HG03097 (cell line): ENCODE measurements at regions not wholly inside any gene's neighbourhood (a gene's known extent, or its start where the extent isn't known, plus 50 kb on each side); places are given as distances from the start of the nearest gene placed in this dataset.

Experiments
- ATAC-seq: cut with Tn5 transposase; IDR thresholded peaks from one replicate; pipeline ENCODE4 v1.9.1; 2021; ENCODE audit not compliant: unreplicated experiment, low FRiP score

DNA sequence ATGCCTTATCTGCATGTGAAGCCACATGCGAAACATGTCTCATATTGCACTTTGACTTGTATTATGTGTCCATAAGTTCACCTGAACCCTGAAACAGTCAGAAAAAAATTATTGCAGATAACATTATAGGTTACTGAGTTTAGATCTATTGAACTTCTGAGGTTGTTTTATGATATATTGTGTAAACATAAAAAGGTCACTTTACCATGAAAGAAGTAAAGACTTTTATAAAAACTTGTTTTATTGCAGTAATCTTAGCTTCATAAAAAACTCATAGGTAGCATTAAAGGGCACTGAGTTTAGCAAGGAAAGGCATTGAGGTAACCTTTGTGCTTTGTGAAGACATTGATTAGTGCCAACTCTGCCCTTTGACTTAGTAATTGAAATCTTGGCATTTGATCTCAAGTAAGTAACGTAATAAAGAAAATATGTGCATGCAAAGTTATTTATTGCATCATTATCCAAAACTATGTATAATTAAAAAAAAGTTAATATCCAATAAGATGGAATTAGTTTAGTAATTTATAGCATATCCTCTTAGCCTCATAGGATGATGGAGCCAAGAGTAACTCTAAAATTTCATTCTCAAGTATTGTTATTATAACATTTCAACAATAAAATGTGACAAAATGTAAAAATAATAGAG lies 313.3 kb upstream of the ATP2B1 start:
- no peak for ATAC-seq

GRCh38 chr12:90020881-90021280 lies 312.2 kb upstream of the ATP2B1 start:
- ATAC-seq, result no peak

GRCh38 chr12:90020436-90020835 lies 311.8 kb upstream of the ATP2B1 start:
- ATAC-seq, result no peak

DNA sequence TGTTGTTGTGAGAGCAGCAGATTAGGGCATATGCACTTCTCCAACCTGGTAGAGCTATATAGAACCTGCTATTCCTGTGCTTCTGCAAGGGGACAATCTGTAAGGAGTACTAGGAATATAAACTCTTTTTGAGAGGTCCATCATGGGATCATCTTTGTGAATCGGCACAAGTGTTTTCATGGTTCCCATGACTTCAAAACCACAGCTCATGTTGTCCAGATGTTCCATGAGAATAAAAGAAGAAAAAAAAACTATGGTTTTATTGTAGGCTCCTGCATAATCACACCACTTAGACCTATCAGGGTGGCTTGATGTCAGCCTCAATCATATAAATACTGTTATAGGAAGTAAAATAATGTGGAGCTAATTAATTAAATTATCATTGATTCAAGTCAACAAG lies 311.4 kb upstream of the ATP2B1 start:
- ATAC-seq, result no peak

DNA sequence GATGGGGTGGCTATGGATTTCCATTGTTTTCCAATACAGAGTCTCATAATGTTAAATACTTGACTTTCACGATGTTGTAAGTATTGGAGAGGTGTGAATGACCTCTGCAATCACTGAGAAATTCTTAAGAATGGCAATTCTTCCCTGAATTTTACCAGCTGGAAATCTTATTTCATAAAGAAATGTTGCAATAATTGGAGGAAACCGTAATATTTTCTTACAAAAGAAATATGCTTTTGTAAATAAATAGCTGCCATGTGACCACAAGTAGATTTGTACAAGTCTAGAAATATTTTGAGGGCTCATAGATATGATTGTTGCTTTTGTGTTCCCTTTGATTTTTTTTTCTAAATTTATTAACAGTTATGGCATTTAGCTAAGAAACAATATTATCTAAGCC lies 308.7 kb upstream of the ATP2B1 start:
- ATAC-seq, result no peak

DNA sequence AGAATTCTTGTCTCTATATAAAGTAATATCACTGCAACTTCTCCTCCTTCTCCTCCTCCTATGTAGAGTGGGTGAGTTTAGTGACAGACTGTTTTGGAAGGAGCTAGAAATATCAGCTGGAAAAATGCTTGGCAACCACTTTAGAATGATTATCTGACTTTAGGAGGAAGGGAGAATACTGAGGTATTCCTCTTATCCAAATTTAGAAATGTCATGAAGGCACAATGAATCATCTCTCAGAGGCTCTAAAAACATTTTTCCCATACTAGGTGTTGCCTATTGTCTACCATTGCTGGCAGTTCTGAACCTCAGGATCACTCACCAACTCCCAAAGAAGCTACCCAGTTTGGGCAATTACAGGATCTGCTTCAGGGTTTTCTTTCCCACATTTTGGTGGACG lies 306.6 kb upstream of the ATP2B1 start:
- ATAC-seq, result no peak

DNA sequence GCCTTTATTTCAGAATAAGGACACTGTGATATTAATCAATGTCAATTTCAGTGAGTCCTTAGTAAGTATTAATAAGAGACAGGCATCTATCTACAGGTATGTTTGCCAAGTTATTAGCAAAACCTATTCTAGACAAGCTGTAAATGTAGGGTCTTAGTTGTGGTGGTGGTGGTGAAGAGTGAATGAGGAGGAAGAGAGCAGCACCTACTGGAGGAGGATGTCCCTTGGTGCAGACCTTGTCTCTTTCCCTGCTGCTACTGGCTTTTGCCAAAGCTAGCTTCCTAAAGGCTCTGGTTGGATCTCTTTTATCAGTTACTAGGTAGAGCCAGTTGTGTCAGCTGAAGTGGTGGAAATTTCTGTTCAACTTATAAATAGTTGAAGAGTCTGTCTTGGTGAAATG lies 304.8 kb upstream of the ATP2B1 start:
- ATAC-seq, result no peak

- ATAC-seq, result no peak
Observed at GRCh38 chr12:90010089-90010488, 301.5 kb upstream of the ATP2B1 start.

DNA sequence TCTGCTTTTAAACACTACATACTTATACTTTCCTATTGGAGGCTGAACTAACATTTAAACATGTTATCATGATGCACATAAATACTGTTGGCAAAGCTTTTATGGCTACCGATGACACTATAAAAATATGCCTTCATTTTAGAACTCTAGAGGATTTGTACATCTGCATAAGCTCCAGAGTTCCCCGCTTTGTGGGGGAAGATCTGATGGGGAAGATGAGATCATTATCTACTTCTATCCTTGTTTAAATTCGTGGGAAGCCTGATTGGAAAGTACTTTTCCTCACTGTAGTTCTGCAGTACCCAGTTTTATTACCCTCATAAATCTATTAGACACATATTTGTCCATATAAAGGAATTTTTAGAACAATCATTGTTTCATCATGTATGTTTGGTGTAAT lies 299.6 kb upstream of the ATP2B1 start:
- ATAC-seq, result no peak

- ATAC-seq, result no peak
Observed at GRCh38 chr12:90004319-90005074, 295.9 kb upstream of the ATP2B1 start.

- no peak for ATAC-seq
Observed at GRCh38 chr12:90003688-90004087, 295.1 kb upstream of the ATP2B1 start.

- no peak for ATAC-seq
Observed at GRCh38 chr12:90000721-90001120, 292.1 kb upstream of the ATP2B1 start.

GRCh38 chr12:89999699-90000505 lies 291.3 kb upstream of the ATP2B1 start:
- ATAC-seq, result no peak

DNA sequence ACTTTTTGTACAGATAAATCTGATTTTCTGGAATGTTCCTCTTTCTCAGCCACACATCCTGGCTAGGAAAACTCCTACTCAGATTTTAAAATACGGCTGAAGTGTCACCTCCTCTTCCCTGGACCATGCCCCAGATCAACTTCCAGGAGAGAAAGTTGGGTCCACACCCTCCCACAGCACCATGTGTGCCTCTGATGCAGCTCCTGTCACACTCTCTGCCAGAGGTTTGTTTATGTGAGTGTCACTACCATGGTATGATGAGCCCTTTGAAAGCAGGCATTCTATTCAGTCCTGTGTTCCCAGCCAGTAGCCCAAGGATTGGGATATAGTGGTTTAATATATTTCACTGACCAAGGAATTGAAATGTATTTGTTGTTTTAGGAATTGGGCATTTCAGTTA lies 287.2 kb upstream of the ATP2B1 start:
- ATAC-seq, result no peak

GRCh38 chr12:89994911-89995310 lies 286.3 kb upstream of the ATP2B1 start:
- no peak for ATAC-seq

GRCh38 chr12:89993632-89994031 lies 285.0 kb upstream of the ATP2B1 start:
- no peak for ATAC-seq

DNA sequence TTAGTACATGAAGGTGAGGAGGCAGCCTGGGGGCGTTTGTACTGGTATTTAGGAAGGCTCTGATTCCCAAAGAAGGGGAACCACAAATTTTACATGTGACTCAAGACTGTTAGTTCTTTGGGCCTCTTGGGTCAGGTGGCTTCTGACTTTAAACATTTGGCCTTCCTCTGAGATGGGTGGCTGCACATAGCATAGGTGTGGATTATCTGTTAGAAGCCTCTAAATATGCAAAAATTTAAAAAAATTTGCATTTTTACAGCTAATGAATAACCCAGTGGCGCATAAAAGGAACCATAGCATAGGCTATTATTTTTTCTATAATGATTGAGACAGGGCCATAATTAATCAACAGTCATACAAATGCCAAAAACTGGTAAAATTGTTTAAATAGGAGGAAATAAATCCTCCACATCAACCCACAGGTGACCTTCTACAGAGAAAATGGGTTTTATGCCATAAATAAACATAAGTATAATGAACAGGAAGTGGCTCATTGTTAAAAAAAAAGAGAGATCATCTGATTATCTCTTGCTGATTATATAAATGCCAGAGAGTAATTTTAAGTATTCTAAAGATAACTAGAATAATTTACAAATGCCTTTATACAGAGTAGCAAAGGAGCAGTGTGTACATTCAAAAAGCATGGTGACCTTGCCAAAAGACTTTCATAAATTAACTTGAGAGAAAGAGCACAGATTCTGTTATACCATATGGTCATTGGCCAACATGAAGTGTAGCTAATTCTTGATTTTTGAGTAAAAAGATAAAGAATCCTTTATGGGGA lies 284.2 kb upstream of the ATP2B1 start:
- no peak for ATAC-seq

DNA sequence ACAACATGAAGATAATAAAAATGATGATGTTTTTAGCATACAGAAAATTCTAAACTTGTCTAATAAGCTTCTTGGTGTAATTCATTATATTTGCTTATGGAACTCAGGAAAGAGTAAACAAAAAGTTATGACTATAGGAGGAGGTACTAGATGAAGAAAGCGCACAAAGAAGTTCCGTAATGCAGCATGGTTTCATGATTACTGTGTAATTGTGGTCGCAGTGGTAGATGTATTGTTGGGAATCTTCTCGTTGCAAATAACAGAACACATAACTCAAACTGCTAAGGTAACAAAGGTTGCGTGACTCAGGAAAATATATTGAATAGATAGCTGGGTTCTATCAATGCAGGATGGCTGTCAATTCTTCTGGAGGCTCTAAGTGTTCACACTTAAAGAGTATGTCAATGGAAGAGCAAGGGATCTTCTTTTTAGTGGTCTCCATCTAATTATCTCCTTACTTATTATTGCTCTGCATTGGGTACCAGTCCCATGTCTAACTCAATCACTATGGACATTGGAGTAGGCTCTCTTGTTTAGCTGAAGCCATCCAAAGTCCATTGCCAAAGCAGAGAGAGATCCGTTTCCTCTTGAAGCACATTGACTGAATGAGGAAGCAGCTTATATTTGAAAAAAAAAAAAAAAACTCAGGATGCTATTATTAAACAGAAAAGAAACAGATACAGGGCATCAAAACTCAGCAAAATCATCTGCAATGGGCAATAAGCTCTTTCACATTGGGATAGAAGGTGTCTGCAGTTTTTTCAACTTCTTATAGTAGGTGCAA lies 283.4 kb upstream of the ATP2B1 start:
- no peak for ATAC-seq

GRCh38 chr12:89988188-89988915 lies 279.7 kb upstream of the ATP2B1 start:
- no peak for ATAC-seq
